IMR-90 (cell line): ENCODE measurements at regions not wholly inside any gene's neighbourhood (a gene's known extent, or its start where the extent isn't known, plus 50 kb on each side); places are given as distances from the start of the nearest gene placed in this dataset.

Source experiments
- ATAC-seq: fragments of 200-7000 bp; cut with Tn5 transposase; 2 replicates; pipeline ENCODE4 v1.9.1; 2020; ENCODE audit warnings: low read depth, mild to moderate bottlenecking, moderate library complexity
- BruUV-seq: library from RNA; stranded (reverse); fragments of 400-500 nt; replicated peaks from 2 replicates; lab custom pipeline; 2021; lab: Mats Ljungman, UMichigan
- CTCF ChIA-PET: fragments of 300-600 bp; formaldehyde crosslinking; extraction: SDS; loops from one replicate; lab custom pipeline; 2021; ENCODE audit warnings: antibody characterized with exemption; lab: Yijun Ruan, JAX
- POLR2A ChIA-PET: fragments of 300-600 bp; sonication (Branson Sonifier 250); formaldehyde crosslinking; loops from one replicate; lab custom pipeline; 2022; ENCODE audit warnings: antibody characterized with exemption; ENCODE audit not compliant: unreplicated experiment; lab: Charles Lee
- DNase-seq: peaks from one replicate; pipeline ENCODE4 v3.0.0; 2013
- H2AFZ ChIP-seq: replicated peaks from 2 replicates; pipeline ENCODE3; 2013; ENCODE audit warnings: low read length, mild to moderate bottlenecking; ENCODE audit not compliant: poor library complexity
- H2AK5ac ChIP-seq: 2 replicates; pipeline ENCODE4 v1.6.1; 2013; ENCODE audit warnings: low read depth, low read length, inconsistent platforms
- H2AK9ac ChIP-seq: replicated peaks from 2 replicates; pipeline ENCODE3; 2013; ENCODE audit warnings: mild to moderate bottlenecking, low read depth, low read length, moderate library complexity; ENCODE audit not compliant: poor library complexity
- H2BK120ac ChIP-seq: 2 replicates; pipeline ENCODE4 v1.6.1; 2013; ENCODE audit warnings: low read depth, low read length, inconsistent platforms
- H2BK15ac ChIP-seq: 3 replicates; pipeline ENCODE4 v1.6.1; 2013; ENCODE audit warnings: low read depth, low read length, inconsistent platforms
- H2BK20ac ChIP-seq: 2 replicates; pipeline ENCODE4 v1.6.1; 2013; ENCODE audit warnings: low read depth, mild to moderate bottlenecking, inconsistent platforms, low read length, moderate library complexity
- H2BK5ac ChIP-seq: 2 replicates; pipeline ENCODE4 v1.6.1; 2013; ENCODE audit warnings: mild to moderate bottlenecking, low read depth, low read length, inconsistent platforms; ENCODE audit not compliant: poor library complexity, severe bottlenecking
- H3K14ac ChIP-seq: replicated peaks from 2 replicates; pipeline ENCODE4 v1.6.1; 2013; ENCODE audit warnings: low read depth, low read length, inconsistent platforms
- H3K18ac ChIP-seq: 2 replicates; pipeline ENCODE4 v1.6.1; 2013; ENCODE audit warnings: low read depth, low read length, control low read depth
- H3K23ac ChIP-seq: 2 replicates; pipeline ENCODE4 v1.6.1; 2013; ENCODE audit warnings: low read depth, low read length, inconsistent platforms
- H3K27ac ChIP-seq: 2 replicates; pipeline ENCODE4 v1.5.1; 2013; ENCODE audit warnings: mild to moderate bottlenecking, control low read depth, low read length; ENCODE audit not compliant: insufficient read depth
- H3K27me3 ChIP-seq: 2 replicates; pipeline ENCODE4 v1.6.1; 2013; ENCODE audit warnings: low read length; ENCODE audit not compliant: control insufficient read depth, insufficient read depth
- H3K36me3 ChIP-seq: 2 replicates; pipeline ENCODE4 v1.6.1; 2013; ENCODE audit warnings: low read length, mixed read lengths; ENCODE audit not compliant: control insufficient read depth, insufficient read depth
- H3K4ac ChIP-seq: 2 replicates; pipeline ENCODE4 v1.6.1; 2013; ENCODE audit warnings: low read depth, low read length, inconsistent platforms
- H3K4me1 ChIP-seq: 2 replicates; pipeline ENCODE4 v1.6.1; 2013; ENCODE audit warnings: low read length, mixed read lengths; ENCODE audit not compliant: control insufficient read depth, insufficient read depth
- H3K4me2 ChIP-seq: 2 replicates; pipeline ENCODE4 v1.6.1; 2013; ENCODE audit warnings: low read depth, mild to moderate bottlenecking, control low read depth, low read length, moderate library complexity
- H3K4me3 ChIP-seq: 2 replicates; pipeline ENCODE4 v1.5.1; 2013; ENCODE audit warnings: low read depth, mild to moderate bottlenecking, control low read depth, low read length, moderate library complexity; ENCODE audit not compliant: insufficient read depth
- H3K56ac ChIP-seq: 2 replicates; pipeline ENCODE4 v1.6.1; 2013; ENCODE audit warnings: low read length, inconsistent platforms; ENCODE audit not compliant: insufficient read depth; ENCODE audit errors: extremely low read depth
- H3K79me1 ChIP-seq, 2 experiments: 2 replicates each; pipeline ENCODE4 v1.6.1; 2013; ENCODE audit warnings: low read length in 2 of 2, inconsistent platforms in 1 of 2, low read depth in 1 of 2
- H3K9ac ChIP-seq: 2 replicates; pipeline ENCODE4 v1.6.1; 2013; ENCODE audit warnings: low read depth, low read length, control low read depth
- H3K9me1 ChIP-seq: 2 replicates; pipeline ENCODE4 v1.6.1; 2013; ENCODE audit warnings: low read length, inconsistent platforms; ENCODE audit not compliant: insufficient read depth
- H3K9me3 ChIP-seq: 2 replicates; pipeline ENCODE4 v1.6.1; 2013; ENCODE audit warnings: low read length; ENCODE audit not compliant: control insufficient read depth, insufficient read depth
- H4K20me1 ChIP-seq: 2 replicates; pipeline ENCODE4 v1.6.1; 2013; ENCODE audit warnings: low read length, inconsistent platforms; ENCODE audit not compliant: insufficient read depth
- H4K5ac ChIP-seq: 2 replicates; pipeline ENCODE4 v1.6.1; 2013; ENCODE audit warnings: mild to moderate bottlenecking, low read depth, low read length, control low read depth
- H4K8ac ChIP-seq, 2 experiments: 2 replicates each; pipeline ENCODE4 v1.6.1; 2013; ENCODE audit warnings: low read depth in 2 of 2, low read length in 2 of 2, control low read depth in 1 of 2, inconsistent platforms in 1 of 2
- H4K91ac ChIP-seq: 2 replicates; pipeline ENCODE4 v1.6.1; 2013; ENCODE audit warnings: low read depth, low read length, inconsistent platforms; ENCODE audit not compliant: insufficient read depth
- BHLHE40 ChIP-seq: fragments of 150-350 bp; IDR thresholded peaks from 2 replicates; pipeline ENCODE4 v1.6.1; 2016; ENCODE audit warnings: mild to moderate bottlenecking, low read depth, low read length
- CEBPB ChIP-seq: IDR thresholded peaks from 2 replicates; pipeline ENCODE4 v1.6.1; 2012; ENCODE audit warnings: low read depth, low read length, improper control_type of control experiment
- CHD1 ChIP-seq: IDR thresholded peaks from 2 replicates; pipeline ENCODE4 v1.6.1; 2012; ENCODE audit warnings: low read depth, low read length, improper control_type of control experiment
- FOS ChIP-seq: fragments of 150-350 bp; IDR thresholded peaks from 2 replicates; pipeline ENCODE4 v1.6.1; 2016; ENCODE audit warnings: low read depth, low read length
- MAFK ChIP-seq: IDR thresholded peaks from 2 replicates; pipeline ENCODE4 v1.6.1; 2012; ENCODE audit warnings: low read depth, low read length, improper control_type of control experiment
- MAZ ChIP-seq: IDR thresholded peaks from 2 replicates; pipeline ENCODE4 v1.6.1; 2012; ENCODE audit warnings: low read depth, mild to moderate bottlenecking, low read length, improper control_type of control experiment, moderate library complexity, borderline replicate concordance
- MXI1 ChIP-seq: IDR thresholded peaks from 2 replicates; pipeline ENCODE4 v1.6.1; 2012; ENCODE audit warnings: low read depth, mild to moderate bottlenecking, low read length, moderate library complexity, borderline replicate concordance
- NFE2L2 ChIP-seq: fragments of 150-350 bp; IDR thresholded peaks from 2 replicates; pipeline ENCODE4 v1.6.1; 2016; ENCODE audit warnings: low read depth, mild to moderate bottlenecking, low read length
- POLR2A ChIP-seq: IDR thresholded peaks from 2 replicates; pipeline ENCODE4 v1.6.1; 2012; ENCODE audit warnings: mild to moderate bottlenecking, low read depth, low read length
- RAD21 ChIP-seq: IDR thresholded peaks from 2 replicates; pipeline ENCODE4 v1.6.1; 2012; ENCODE audit warnings: low read length, improper control_type of control experiment
- RCOR1 ChIP-seq: IDR thresholded peaks from 2 replicates; pipeline ENCODE4 v1.6.1; 2012; ENCODE audit warnings: mild to moderate bottlenecking, low read length, improper control_type of control experiment; ENCODE audit not compliant: insufficient replicate concordance
- RFX5 ChIP-seq: IDR thresholded peaks from 2 replicates; pipeline ENCODE4 v1.8.0; 2012; ENCODE audit warnings: low read depth, mild to moderate bottlenecking, low read length, moderate library complexity
- SMC3 ChIP-seq: fragments of 150-350 bp; IDR thresholded peaks from 2 replicates; pipeline ENCODE4 v1.6.1; 2016; ENCODE audit warnings: low read depth, mild to moderate bottlenecking, antibody characterized with exemption, low read length, moderate library complexity
- WGBS, 2 experiments: methylation state at CpG; one replicate each; pipeline versions ENCODE4 v1.1.5 to v1.1.7; 2013; ENCODE audit warnings: missing lambda C conversion rate in 2 of 2; ENCODE audit not compliant: insufficient read length in 1 of 2; ENCODE audit errors: extremely low coverage in 2 of 2; 5-methylcytosine and 5-hydroxymethylcytosine counted together
- dilution Hi-C: fragments of 300-500 bp; cut with HindIII; formaldehyde crosslinking; loops from one replicate; pipeline ENCODE4 v1.14.3; 2018; ENCODE audit warnings: low sequenced_read_pairs; ENCODE audit not compliant: unreplicated experiment
- in situ Hi-C: fragments of 300-500 bp; cut with MboI; formaldehyde crosslinking; loops from 3 replicates; pipeline ENCODE4 v1.14.3; 2019; ENCODE audit warnings: low sequenced_read_pairs, inconsistent platforms, mixed read lengths
- intact Hi-C: fragments of 100-400 bp; cut with micrococcal nuclease; formaldehyde crosslinking; loops from 2 replicates; pipeline ENCODE4 v1.10.0; 2022
- TF ChIP-seq, protein P1 (sequence below): fragments of 150-350 bp; IDR thresholded peaks from 2 replicates; pipeline ENCODE4 v1.6.1; 2017; ENCODE audit warnings: mild to moderate bottlenecking, antibody characterized with exemption, low read length, low read depth
- TF ChIP-seq, protein P2 (sequence below): conservative IDR thresholded peaks from 2 replicates; pipeline ENCODE4 v1.5.1; 2012; ENCODE audit warnings: mild to moderate bottlenecking, low read depth, low read length, improper control_type of control experiment
- TF ChIP-seq, protein P3 (sequence below): fragments of 150-350 bp; IDR thresholded peaks from 2 replicates; pipeline ENCODE4 v1.6.1; 2016; ENCODE audit warnings: low read depth, mild to moderate bottlenecking, low read length, moderate library complexity, borderline replicate concordance

DNA sequence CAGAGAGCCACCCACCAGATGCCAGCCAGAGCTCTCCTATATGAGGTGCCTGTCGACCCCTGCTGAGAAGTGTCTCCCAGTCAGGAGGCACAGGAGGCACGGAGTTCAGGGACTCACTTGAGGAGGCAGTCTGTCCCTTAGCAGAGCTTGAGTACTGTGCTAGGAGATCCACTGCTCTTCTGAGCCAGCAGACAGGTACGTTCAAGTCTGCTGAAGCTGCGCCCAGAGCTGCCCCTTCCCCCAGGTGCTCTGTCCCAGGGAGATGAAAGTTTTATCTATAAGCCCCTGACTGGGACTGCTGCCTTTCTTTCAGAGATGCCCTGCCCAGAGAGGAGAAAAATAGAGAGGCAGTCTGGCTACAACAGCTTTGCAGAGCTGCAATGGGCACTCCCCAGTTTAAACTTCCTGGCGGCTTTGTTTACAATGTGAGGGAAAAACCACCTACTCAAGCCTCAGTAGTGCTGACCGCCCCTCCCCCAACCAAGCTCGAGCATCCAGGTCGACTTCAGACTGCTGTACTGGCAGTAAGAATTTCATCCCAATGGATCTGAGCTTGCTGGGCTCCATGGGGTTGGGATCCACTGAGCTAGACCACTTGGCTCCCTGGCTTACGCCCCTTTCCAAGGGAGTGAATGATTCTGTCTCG is 146.7 kb upstream of the USP15 start:
- Histone ChIP-seq H4K8ac (no peak overlapping the region), H3K27me3 (no peaks in the 10 kb centered on the region), H2AK5ac (no peak overlapping the region), H2BK5ac (no peak overlapping the region), H3K23ac (no peak overlapping the region), H4K20me1 (no peaks in the 10 kb centered on the region), H3K18ac (no peak overlapping the region), H4K91ac (no peak overlapping the region), H4K5ac (no peak overlapping the region), H2BK20ac (no peak overlapping the region), H3K4me1 (no peaks in the 10 kb centered on the region), H2BK15ac (no peak overlapping the region), H3K9me1 (no peaks in the 10 kb centered on the region), H3K36me3 (no peaks in the 10 kb centered on the region), H3K56ac (no peak overlapping the region), H3K4me3 (no peak overlapping the region), H2AK9ac (no peak overlapping the region), H3K4ac (no peak overlapping the region), H3K14ac (no peak overlapping the region), H3K79me1 (no peaks in the 10 kb centered on the region), H3K27ac (no peak overlapping the region), H3K9ac (no peak overlapping the region), H3K4me2 (no peak overlapping the region), H2BK120ac (no peak overlapping the region), H2AFZ (no peak overlapping the region), H3K9me3 (no peaks in the 10 kb centered on the region)
- TF ChIP-seq POLR2A (no peak), RFX5 (no peak), MXI1 (no peak), MAFK (no peak), CHD1 (no peak), CEBPB (no peak), MAZ (no peak), BHLHE40 (no peak), RAD21 (no peak), FOS (no peak), SMC3 (no peak), RCOR1 (no peak), NFE2L2 (no peak)
- TF ChIP-seq, protein P1, sequence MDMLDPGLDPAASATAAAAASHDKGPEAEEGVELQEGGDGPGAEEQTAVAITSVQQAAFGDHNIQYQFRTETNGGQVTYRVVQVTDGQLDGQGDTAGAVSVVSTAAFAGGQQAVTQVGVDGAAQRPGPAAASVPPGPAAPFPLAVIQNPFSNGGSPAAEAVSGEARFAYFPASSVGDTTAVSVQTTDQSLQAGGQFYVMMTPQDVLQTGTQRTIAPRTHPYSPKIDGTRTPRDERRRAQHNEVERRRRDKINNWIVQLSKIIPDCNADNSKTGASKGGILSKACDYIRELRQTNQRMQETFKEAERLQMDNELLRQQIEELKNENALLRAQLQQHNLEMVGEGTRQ, result no peak
- TF ChIP-seq, protein P2, sequence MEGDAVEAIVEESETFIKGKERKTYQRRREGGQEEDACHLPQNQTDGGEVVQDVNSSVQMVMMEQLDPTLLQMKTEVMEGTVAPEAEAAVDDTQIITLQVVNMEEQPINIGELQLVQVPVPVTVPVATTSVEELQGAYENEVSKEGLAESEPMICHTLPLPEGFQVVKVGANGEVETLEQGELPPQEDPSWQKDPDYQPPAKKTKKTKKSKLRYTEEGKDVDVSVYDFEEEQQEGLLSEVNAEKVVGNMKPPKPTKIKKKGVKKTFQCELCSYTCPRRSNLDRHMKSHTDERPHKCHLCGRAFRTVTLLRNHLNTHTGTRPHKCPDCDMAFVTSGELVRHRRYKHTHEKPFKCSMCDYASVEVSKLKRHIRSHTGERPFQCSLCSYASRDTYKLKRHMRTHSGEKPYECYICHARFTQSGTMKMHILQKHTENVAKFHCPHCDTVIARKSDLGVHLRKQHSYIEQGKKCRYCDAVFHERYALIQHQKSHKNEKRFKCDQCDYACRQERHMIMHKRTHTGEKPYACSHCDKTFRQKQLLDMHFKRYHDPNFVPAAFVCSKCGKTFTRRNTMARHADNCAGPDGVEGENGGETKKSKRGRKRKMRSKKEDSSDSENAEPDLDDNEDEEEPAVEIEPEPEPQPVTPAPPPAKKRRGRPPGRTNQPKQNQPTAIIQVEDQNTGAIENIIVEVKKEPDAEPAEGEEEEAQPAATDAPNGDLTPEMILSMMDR, result no peak
- TF ChIP-seq, protein P3, sequence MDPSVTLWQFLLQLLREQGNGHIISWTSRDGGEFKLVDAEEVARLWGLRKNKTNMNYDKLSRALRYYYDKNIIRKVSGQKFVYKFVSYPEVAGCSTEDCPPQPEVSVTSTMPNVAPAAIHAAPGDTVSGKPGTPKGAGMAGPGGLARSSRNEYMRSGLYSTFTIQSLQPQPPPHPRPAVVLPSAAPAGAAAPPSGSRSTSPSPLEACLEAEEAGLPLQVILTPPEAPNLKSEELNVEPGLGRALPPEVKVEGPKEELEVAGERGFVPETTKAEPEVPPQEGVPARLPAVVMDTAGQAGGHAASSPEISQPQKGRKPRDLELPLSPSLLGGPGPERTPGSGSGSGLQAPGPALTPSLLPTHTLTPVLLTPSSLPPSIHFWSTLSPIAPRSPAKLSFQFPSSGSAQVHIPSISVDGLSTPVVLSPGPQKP, result no peak
- WGBS, 2 experiments, result no CpG with 5 or more reads among the region's 10 CpGs
- ATAC-seq (no peak), DNase-seq (no peak)
- intact Hi-C loops, result loop anchor here (10.0 kb wide), 1 partner anchor 59 kb away; no protein-coding TSS in a partner anchor
- no TSS peak for BruUV-seq
- in situ Hi-C loops, result no loop called here
- ChIA-PET POLR2A (no interaction called here), CTCF (no interaction called here)
- dilution Hi-C loops, result no loop called here
